HepG2 (cell line): ENCODE measurements at regions not wholly inside any gene's neighbourhood (a gene's known extent, or its start where the extent isn't known, plus 50 kb on each side); places are given as distances from the start of the nearest gene placed in this dataset.

Source experiments
- ATAC-seq: fragments of 200-7000 bp; cut with Tn5 transposase; 3 replicates; pipeline ENCODE4 v1.9.1; 2020; ENCODE audit warnings: mild to moderate bottlenecking, moderate library complexity
- BruUV-seq: library from RNA; stranded (reverse); fragments of 400-500 nt; replicated peaks from 2 replicates; lab custom pipeline; 2021; lab: Mats Ljungman, UMichigan
- CTCF ChIA-PET: fragments of 300-600 bp; formaldehyde crosslinking; extraction: SDS; loops from one replicate; lab custom pipeline; 2021; ENCODE audit warnings: low total read pairs, inconsistent platforms, low intra/inter-chr PET ratio; lab: Yijun Ruan, JAX
- POLR2A ChIA-PET: fragments of 350-600 bp; sonication (Branson Sonifier 250); formaldehyde crosslinking; loops from one replicate; lab custom pipeline; 2020; ENCODE audit warnings: antibody characterized with exemption, inconsistent platforms; lab: Yijun Ruan, JAX
- DNase-seq: peaks from one replicate; pipeline ENCODE4 v3.0.0-alpha.2; 2015; ENCODE audit warnings: low spot score
- FAIRE-seq: peaks from 3 replicates; lab custom pipeline; 2011; peaks lifted over from hg19 to GRCh38; lab: Jason Lieb, UNC
- H2AFZ ChIP-seq: one replicate; pipeline ENCODE4 v1.6.1; 2011; ENCODE audit warnings: low read length, inconsistent platforms
- H3K27ac ChIP-seq: fragments of 300-600 bp; 3 replicates; pipeline ENCODE4 v1.8.0; 2011; ENCODE audit warnings: mixed run types, mild to moderate bottlenecking, mixed read lengths, low read length, inconsistent platforms; ENCODE audit not compliant: insufficient read depth; ENCODE audit errors: extremely low read length
- H3K27me3 ChIP-seq, 2 experiments: fragments of 200-600 bp in 1 of 2; 2 replicates in 1 of 2; 3 replicates in 1 of 2; pipeline versions ENCODE4 v1.6.0 to v1.8.0; 2011; ENCODE audit warnings: low read length in 2 of 2, mild to moderate bottlenecking in 2 of 2, moderate library complexity in 2 of 2, inconsistent platforms in 1 of 2; ENCODE audit not compliant: insufficient read depth in 2 of 2, control insufficient read depth in 1 of 2
- H3K36me3 ChIP-seq, 2 experiments: fragments of 200-600 bp in 1 of 2; replicated peaks in 1 of 2; 2 replicates in 1 of 2; 3 replicates in 1 of 2; pipeline versions ENCODE4 v1.5.1 to v1.8.0; 2011; ENCODE audit warnings: low read length in 2 of 2, inconsistent platforms in 1 of 2; ENCODE audit not compliant: insufficient read depth in 2 of 2, control insufficient read depth in 1 of 2
- H3K4me1 ChIP-seq: 2 replicates; pipeline ENCODE4 v1.5.1; 2012; ENCODE audit warnings: low read length, inconsistent platforms; ENCODE audit not compliant: insufficient read depth
- H3K4me2 ChIP-seq: 2 replicates; pipeline ENCODE4 v1.6.0; 2011; ENCODE audit warnings: low read depth, low read length, inconsistent platforms
- H3K4me3 ChIP-seq, 3 experiments: fragments of 200-600 bp in 1 of 3; sonication (generic), shearing (Covaris generic) in 1 of 3; replicated peaks in 1 of 3; 2 replicates each; pipeline ENCODE4 v1.5.1; 2011 to 2016; ENCODE audit warnings: low read length in 3 of 3, inconsistent platforms in 2 of 3, low read depth in 2 of 3, mild to moderate bottlenecking in 2 of 3, control low read depth in 1 of 3, mixed read lengths in 1 of 3; ENCODE audit not compliant: insufficient read depth in 1 of 3
- H3K79me2 ChIP-seq: one replicate; pipeline ENCODE4 v1.6.1; 2011; ENCODE audit warnings: low read length, inconsistent platforms; ENCODE audit not compliant: insufficient read depth
- H3K9ac ChIP-seq: 2 replicates; pipeline ENCODE4 v1.6.0; 2011; ENCODE audit warnings: mild to moderate bottlenecking, low read depth, low read length, inconsistent platforms; ENCODE audit not compliant: insufficient read depth
- H3K9me3 ChIP-seq: 2 replicates; pipeline ENCODE4 v1.5.1; 2012; ENCODE audit warnings: mild to moderate bottlenecking, low read length
- H4K20me1 ChIP-seq: 2 replicates; pipeline ENCODE4 v1.6.0; 2011; ENCODE audit warnings: inconsistent platforms, mild to moderate bottlenecking, low read length, moderate library complexity; ENCODE audit not compliant: insufficient read depth
- HNRNPH1 ChIP-seq: fragments of 200-400 bp; formaldehyde crosslinking; optimal IDR thresholded peaks from 2 replicates; pipeline ENCODE3; 2017; ENCODE audit warnings: mild to moderate bottlenecking, low read depth, low read length
- JDP2 ChIP-seq: sonication (generic); formaldehyde crosslinking; IDR thresholded peaks from 2 replicates; pipeline ENCODE4 v1.8.1; 2022; ENCODE audit warnings: missing genetic modification reagents, borderline replicate concordance
- KDM5A ChIP-seq: fragments of 200-600 bp; sonication (generic); IDR thresholded peaks from 2 replicates; pipeline ENCODE4 v1.7.0; 2018; ENCODE audit warnings: antibody characterized with exemption, mild to moderate bottlenecking, low read length, borderline replicate concordance
- MLLT10 ChIP-seq: sonication (generic); formaldehyde crosslinking; IDR thresholded peaks from 2 replicates; pipeline ENCODE4 v1.4.0; 2020; ENCODE audit warnings: missing genetic modification reagents
- SAFB2 ChIP-seq: sonication (generic); formaldehyde crosslinking; IDR thresholded peaks from 2 replicates; pipeline ENCODE4 v1.5.1; 2020; ENCODE audit warnings: missing genetic modification reagents, low read depth, mild to moderate bottlenecking, borderline replicate concordance
- SAP130 ChIP-seq: IDR thresholded peaks from 2 replicates; pipeline ENCODE4 v1.6.1; 2016; ENCODE audit warnings: low read depth
- SP140L ChIP-seq: sonication (generic); formaldehyde crosslinking; IDR thresholded peaks from 2 replicates; pipeline ENCODE4 v1.4.0; 2020; ENCODE audit warnings: missing genetic modification reagents, borderline replicate concordance
- TBX2 ChIP-seq: sonication (generic); formaldehyde crosslinking; IDR thresholded peaks from 2 replicates; pipeline ENCODE4 v1.5.0; 2020; ENCODE audit warnings: missing genetic modification reagents, mild to moderate bottlenecking, borderline replicate concordance
- XBP1 ChIP-seq: sonication (generic); formaldehyde crosslinking; IDR thresholded peaks from 2 replicates; pipeline ENCODE4 v1.5.0; 2020; ENCODE audit warnings: missing genetic modification reagents
- ZNF10 ChIP-seq: sonication (generic); formaldehyde crosslinking; IDR thresholded peaks from 2 replicates; pipeline ENCODE4 v1.4.0; 2020; ENCODE audit warnings: mild to moderate bottlenecking, low read depth, missing genetic modification reagents, borderline replicate concordance
- ZNF44 ChIP-seq: sonication (generic); formaldehyde crosslinking; IDR thresholded peaks from 2 replicates; pipeline ENCODE4 v1.5.1; 2020; ENCODE audit warnings: mild to moderate bottlenecking, missing genetic modification reagents
- ZNF605 ChIP-seq: sonication (generic); formaldehyde crosslinking; IDR thresholded peaks from 2 replicates; pipeline ENCODE4 v1.8.0; 2022; ENCODE audit warnings: mild to moderate bottlenecking, missing genetic modification reagents
- ZNF891 ChIP-seq: sonication (generic); formaldehyde crosslinking; IDR thresholded peaks from 2 replicates; pipeline ENCODE4 v1.5.0; 2020; ENCODE audit warnings: mild to moderate bottlenecking, missing genetic modification reagents
- WGBS: methylation state at CpG from one replicate; pipeline ENCODE4 v1.1.6; 2017; ENCODE audit warnings: low lambda C conversion rate; 5-methylcytosine and 5-hydroxymethylcytosine counted together
- in situ Hi-C: cut with HindIII; loops from 2 replicates; pipeline ENCODE4 v1.10.0; 2017; ENCODE audit warnings: low pct_unique_long_range_greater_than_20kb; ENCODE audit not compliant: extremely low pct_ligation_motif_present
- intact Hi-C: fragments of 100-400 bp; cut with micrococcal nuclease; formaldehyde crosslinking; loops from one replicate; pipeline ENCODE4 v1.10.0; 2022; ENCODE audit not compliant: unreplicated experiment
- TF ChIP-seq, protein P1 (sequence below): sonication (generic); formaldehyde crosslinking; IDR thresholded peaks from 2 replicates; pipeline ENCODE4 v1.5.0; 2020; ENCODE audit warnings: mild to moderate bottlenecking, missing genetic modification reagents
- TF ChIP-seq, protein P2 (sequence below), 2 experiments: sonication (generic) in 1 of 2; formaldehyde crosslinking in 1 of 2; IDR thresholded peaks; 2 replicates each; pipeline versions ENCODE4 v1.4.0 to v1.6.1; 2016 to 2020; ENCODE audit warnings: borderline replicate concordance in 1 of 2, low read depth in 1 of 2, mild to moderate bottlenecking in 1 of 2, missing genetic modification reagents in 1 of 2
- TF ChIP-seq, protein P3 (sequence below): sonication (generic); formaldehyde crosslinking; IDR thresholded peaks from 2 replicates; pipeline ENCODE4 v1.4.0; 2020; ENCODE audit warnings: missing genetic modification reagents

- CTCF ChIA-PET: no interaction called here
- TF ChIP-seq ZNF891 (CRISPR knock-in tag) (no peak), SAFB2 (CRISPR knock-in tag) (no peak), TBX2 (CRISPR knock-in tag) (no peak), SAP130 (CRISPR knock-in tag) (no peak), XBP1 (CRISPR knock-in tag) (no peak), MLLT10 (no peak), KDM5A (no peak), ZNF44 (no peak), ZNF10 (no peak), JDP2 (no peak), ZNF605 (CRISPR knock-in tag) (no peak), SP140L (CRISPR knock-in tag) (no peak), HNRNPH1 (no peak)
- TF ChIP-seq, protein P1, sequence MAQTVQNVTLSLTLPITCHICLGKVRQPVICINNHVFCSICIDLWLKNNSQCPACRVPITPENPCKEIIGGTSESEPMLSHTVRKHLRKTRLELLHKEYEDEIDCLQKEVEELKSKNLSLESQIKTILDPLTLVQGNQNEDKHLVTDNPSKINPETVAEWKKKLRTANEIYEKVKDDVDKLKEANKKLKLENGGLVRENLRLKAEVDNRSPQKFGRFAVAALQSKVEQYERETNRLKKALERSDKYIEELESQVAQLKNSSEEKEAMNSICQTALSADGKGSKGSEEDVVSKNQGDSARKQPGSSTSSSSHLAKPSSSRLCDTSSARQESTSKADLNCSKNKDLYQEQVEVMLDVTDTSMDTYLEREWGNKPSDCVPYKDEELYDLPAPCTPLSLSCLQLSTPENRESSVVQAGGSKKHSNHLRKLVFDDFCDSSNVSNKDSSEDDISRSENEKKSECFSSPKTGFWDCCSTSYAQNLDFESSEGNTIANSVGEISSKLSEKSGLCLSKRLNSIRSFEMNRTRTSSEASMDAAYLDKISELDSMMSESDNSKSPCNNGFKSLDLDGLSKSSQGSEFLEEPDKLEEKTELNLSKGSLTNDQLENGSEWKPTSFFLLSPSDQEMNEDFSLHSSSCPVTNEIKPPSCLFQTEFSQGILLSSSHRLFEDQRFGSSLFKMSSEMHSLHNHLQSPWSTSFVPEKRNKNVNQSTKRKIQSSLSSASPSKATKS (CRISPR knock-in tag): no peak
- TF ChIP-seq, protein P2, sequence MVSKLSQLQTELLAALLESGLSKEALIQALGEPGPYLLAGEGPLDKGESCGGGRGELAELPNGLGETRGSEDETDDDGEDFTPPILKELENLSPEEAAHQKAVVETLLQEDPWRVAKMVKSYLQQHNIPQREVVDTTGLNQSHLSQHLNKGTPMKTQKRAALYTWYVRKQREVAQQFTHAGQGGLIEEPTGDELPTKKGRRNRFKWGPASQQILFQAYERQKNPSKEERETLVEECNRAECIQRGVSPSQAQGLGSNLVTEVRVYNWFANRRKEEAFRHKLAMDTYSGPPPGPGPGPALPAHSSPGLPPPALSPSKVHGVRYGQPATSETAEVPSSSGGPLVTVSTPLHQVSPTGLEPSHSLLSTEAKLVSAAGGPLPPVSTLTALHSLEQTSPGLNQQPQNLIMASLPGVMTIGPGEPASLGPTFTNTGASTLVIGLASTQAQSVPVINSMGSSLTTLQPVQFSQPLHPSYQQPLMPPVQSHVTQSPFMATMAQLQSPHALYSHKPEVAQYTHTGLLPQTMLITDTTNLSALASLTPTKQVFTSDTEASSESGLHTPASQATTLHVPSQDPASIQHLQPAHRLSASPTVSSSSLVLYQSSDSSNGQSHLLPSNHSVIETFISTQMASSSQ (IDR thresholded peaks at IDR 0.05; ENCODE audit: low read depth): no peak
- TF ChIP-seq, protein P2 (CRISPR knock-in tag; IDR thresholded peaks at IDR 0.05; ENCODE audit: borderline replicate concordance): no peak
- TF ChIP-seq, protein P3, sequence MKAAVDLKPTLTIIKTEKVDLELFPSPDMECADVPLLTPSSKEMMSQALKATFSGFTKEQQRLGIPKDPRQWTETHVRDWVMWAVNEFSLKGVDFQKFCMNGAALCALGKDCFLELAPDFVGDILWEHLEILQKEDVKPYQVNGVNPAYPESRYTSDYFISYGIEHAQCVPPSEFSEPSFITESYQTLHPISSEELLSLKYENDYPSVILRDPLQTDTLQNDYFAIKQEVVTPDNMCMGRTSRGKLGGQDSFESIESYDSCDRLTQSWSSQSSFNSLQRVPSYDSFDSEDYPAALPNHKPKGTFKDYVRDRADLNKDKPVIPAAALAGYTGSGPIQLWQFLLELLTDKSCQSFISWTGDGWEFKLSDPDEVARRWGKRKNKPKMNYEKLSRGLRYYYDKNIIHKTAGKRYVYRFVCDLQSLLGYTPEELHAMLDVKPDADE: no peak
- TF ChIP-seq, all 625 proteins: peak for 0
- FAIRE-seq: no peak
- POLR2A ChIA-PET: no interaction called here
- Histone ChIP-seq H3K9me3 (no peaks in the 10 kb centered on the region), H3K4me2 (no peak overlapping the region), H3K27ac (no peak overlapping the region), H3K9ac (no peak overlapping the region), H3K36me3 (no peaks in the 10 kb centered on the region), H3K79me2 (no peaks in the 10 kb centered on the region), H3K27me3 (peaks cover 1 to 15% of the 10 kb centered on the region in 2 experiments; a peak in 2 of 5 replicates), H2AFZ (no peak overlapping the region), H3K4me3 (no peak overlapping the region), H3K4me1 (no peaks in the 10 kb centered on the region), H4K20me1 (no peaks in the 10 kb centered on the region)
- no peak for DNase-seq
- WGBS: 21% methylated on average over 5 of the region's 5 CpGs
- intact Hi-C loops: no loop called here
- no peak for ATAC-seq
- in situ Hi-C loops: no loop called here
- BruUV-seq: no TSS peak
Observed at GRCh38 chr15:29454506-29454905, 184.9 kb upstream of the NSMCE3 start.
